ENCODE measurements at regions not wholly inside any gene's neighbourhood (a gene's known extent, or its start where the extent isn't known, plus 50 kb on each side); places are given as distances from the start of the nearest gene placed in this dataset.

DNA sequence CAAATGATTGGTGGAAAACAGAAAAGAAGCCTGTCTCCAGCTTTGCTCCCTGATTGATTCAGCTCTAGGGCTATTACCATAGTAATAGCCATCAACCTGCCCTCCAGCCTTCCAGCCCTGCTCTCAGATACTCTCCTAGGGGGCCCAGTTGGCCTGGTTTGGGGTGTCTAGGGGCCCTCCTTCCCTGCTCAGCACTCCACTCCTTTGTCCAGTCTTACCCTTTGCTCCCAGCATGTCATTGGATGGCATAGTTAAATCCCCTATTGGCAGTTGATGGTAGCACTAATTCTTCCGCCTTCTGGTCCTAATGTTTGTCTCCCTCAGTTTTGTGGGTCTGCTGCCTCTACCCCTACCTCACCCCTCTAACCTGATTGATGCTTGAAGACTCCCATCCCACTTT, 175.4 kb upstream of the PELI2 start:
- Mint-ChIP-seq H3K9me3 (no peaks in the 10 kb centered on the region), H3K4me3 (no peak overlapping the region), H3K4me1 (no peaks in the 10 kb centered on the region), H3K27ac (no peak overlapping the region), H3K36me3 (no peaks in the 10 kb centered on the region), H3K27me3 (no peaks in the 10 kb centered on the region)
- POLR2A ChIA-PET, result no interaction called here
- no peak for DNase-seq
- no peak for ATAC-seq (ENCODE audit: low read depth)

DNA sequence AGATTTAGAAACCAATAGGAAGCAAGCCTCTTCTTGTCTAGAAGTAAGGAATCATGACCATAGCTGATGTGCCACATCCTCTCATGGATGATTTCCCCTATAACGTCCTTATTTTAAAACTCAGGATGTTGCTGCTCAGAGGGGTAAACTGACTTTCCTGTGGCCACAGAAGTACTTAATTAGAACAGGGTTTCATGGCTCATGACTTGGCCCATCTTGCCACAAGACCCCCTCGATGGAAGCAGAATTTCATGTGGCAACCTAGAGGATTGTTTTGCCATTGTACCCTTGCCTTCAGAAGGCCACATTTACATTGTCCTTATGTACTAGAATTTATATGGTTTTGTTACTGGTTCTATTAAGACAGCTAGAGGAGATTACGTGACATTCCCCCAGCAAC, 173.5 kb upstream of the PELI2 start:
- Mint-ChIP-seq H3K27me3 (peaks cover 6% of the 10 kb centered on the region), H3K9me3 (no peaks in the 10 kb centered on the region), H3K36me3 (no peaks in the 10 kb centered on the region), H3K4me3 (no peak overlapping the region), H3K27ac (no peak overlapping the region), H3K4me1 (no peaks in the 10 kb centered on the region)
- ATAC-seq (ENCODE audit: low read depth), result no peak
- DNase-seq, result no peak
- POLR2A ChIA-PET, result no interaction called here

DNA sequence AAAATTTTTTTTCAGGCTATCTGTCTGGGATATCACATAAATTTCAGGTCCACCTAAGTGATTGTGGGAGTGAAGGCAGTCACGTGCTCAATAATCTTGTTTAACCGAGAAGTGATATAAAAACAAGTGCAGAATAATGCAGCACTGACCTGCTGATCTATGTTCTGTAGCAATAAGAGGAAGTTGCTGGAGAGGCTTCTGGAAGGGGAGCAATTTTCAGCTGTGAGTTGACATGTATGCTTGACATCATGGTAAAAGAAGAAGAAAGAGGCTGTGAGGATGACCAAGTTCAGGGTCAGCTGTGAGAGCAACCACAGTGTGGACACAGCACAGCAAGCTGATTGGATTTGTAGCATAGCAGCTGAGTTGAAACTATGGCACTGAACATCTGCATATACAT, 172.0 kb upstream of the PELI2 start:
- POLR2A ChIA-PET, result no interaction called here
- H3K4me3 Mint-ChIP-seq, result no peak overlapping the region
- no peaks in the 10 kb centered on the region for H3K36me3 Mint-ChIP-seq
- ATAC-seq (ENCODE audit: low read depth) (no peak), DNase-seq (no peak)
- H3K4me1 Mint-ChIP-seq, result no peaks in the 10 kb centered on the region
- H3K27ac Mint-ChIP-seq, result no peak overlapping the region
- no peaks in the 10 kb centered on the region for H3K9me3 Mint-ChIP-seq
- peaks cover 6% of the 10 kb centered on the region for H3K27me3 Mint-ChIP-seq

DNA sequence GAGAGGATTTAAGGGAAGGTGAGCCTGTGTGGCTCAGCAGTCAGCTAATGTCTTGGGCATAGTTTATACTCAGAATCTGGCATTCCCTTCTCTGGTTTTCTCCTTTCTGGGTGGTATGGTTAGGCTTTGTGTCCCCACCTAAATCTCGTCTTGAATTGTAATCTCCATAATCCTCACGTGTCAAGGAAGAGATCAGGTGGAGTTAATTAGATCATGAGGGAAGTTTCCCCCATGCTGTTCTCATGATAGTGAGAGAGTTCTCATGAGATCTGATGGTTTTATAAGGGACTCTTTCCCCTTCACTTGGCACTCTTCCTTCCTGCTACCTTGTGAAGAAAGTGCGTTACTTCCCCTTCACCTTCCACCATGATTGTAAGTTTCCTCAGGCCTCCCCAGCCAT, 169.8 kb upstream of the PELI2 start:
- no peak overlapping the region for H3K27ac Mint-ChIP-seq

DNA sequence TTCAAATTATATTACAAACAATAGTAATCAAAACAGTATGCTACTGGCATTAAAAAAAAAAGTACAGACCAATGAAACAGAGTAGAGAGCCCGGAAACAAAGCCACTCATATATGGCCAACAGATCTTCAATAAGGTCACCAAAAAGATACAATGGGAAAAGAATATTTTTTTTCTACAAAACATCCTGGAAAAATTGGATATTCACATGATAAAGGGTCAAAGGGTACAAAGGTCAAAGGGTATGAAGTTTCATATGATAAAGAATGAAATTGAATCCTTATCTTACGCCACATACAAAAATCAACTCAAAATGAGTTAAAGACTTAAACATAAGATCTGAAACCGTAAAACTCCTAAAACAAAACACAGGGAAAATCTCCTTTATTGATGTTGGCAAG, 168.5 kb upstream of the PELI2 start:
- no peak for DNase-seq
- H3K4me3 Mint-ChIP-seq, result no peak overlapping the region
- H3K4me1 Mint-ChIP-seq, result no peaks in the 10 kb centered on the region
- H3K36me3 Mint-ChIP-seq, result no peaks in the 10 kb centered on the region
- no peak for ATAC-seq (ENCODE audit: low read depth)
- H3K27ac Mint-ChIP-seq, result no peak overlapping the region
- POLR2A ChIA-PET, result no interaction called here
- H3K27me3 Mint-ChIP-seq, result peaks cover 9% of the 10 kb centered on the region
- no peaks in the 10 kb centered on the region for H3K9me3 Mint-ChIP-seq

More for the DNA sequence above, 169.8 kb upstream of the PELI2 start:
- Mint-ChIP-seq H3K36me3 (no peaks in the 10 kb centered on the region), H3K9me3 (no peaks in the 10 kb centered on the region), H3K4me3 (no peak overlapping the region), H3K4me1 (no peaks in the 10 kb centered on the region), H3K27me3 (peaks cover 6% of the 10 kb centered on the region)
- no peak for DNase-seq
- POLR2A ChIA-PET, result no interaction called here
- ATAC-seq (ENCODE audit: low read depth), result no peak

DNA sequence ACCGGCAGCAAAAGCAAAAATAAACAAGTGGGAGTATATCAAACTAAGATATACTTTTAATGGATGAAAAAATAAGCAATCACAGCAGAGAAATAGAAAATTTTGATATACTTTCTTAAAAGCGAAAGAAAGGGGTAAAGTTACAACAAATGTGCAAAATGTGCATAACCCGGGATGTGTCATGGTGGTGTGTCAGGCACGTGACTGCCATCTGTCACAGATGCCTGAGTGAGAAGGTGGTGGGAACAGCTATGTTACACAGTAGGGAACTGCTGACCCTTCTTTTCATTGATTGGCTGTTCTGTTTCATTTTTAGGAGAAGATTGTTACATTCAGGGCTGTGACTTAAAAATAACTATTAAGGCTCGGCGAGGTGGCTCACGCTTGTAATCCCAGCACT, 168.1 kb upstream of the PELI2 start:
- Mint-ChIP-seq H3K4me3 (no peak overlapping the region), H3K27ac (no peak overlapping the region), H3K4me1 (no peaks in the 10 kb centered on the region), H3K9me3 (no peaks in the 10 kb centered on the region), H3K27me3 (peaks cover 10% of the 10 kb centered on the region), H3K36me3 (no peaks in the 10 kb centered on the region)
- ATAC-seq (ENCODE audit: low read depth), result no peak
- no peak for DNase-seq
- POLR2A ChIA-PET, result no interaction called here

DNA sequence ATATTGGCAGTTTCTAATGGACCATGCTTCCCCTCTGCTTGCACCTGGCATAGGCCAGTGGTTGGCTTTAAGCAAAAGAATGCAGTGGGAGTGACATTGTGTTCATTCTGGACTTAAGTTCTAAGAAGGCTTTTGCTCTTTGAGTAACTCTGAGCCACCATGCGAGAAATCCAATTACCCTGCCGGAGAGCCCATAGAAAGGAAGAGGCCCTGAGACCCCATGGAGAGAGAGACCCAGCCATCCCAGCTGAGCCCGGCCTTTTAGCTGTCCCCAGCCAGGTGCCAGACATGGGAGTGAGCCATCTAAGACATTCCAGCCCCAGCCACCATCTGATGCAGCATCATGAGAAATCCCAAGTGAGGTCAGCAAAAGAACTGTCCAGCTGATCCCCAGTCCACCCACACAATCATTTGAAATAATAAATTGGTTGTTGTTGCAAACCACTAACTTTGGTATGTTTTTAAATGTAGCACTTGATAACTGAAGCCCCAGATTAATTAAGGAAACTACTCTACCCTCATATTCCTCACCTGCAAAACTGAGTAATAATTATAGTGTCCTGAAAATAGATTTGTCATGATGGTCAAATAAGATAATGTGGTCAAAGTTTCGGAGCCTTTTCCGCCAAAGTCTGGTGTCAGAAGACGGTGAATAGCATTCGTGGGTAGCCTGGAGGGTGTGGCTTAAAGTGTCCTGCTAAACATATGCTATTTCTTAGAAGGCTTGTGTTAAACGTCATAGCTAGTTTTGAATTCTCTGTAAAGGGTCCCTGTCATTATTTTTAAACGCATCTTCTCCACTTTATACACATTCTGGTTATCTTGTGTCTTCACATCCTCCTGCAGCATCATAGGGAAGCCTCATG, 166.6 kb upstream of the PELI2 start:
- no peak for DNase-seq
- Mint-ChIP-seq H3K36me3 (no peaks in the 10 kb centered on the region), H3K27me3 (peaks cover 14% of the 10 kb centered on the region), H3K4me3 (no peak overlapping the region), H3K4me1 (no peaks in the 10 kb centered on the region), H3K27ac (no peak overlapping the region), H3K9me3 (no peaks in the 10 kb centered on the region)
- POLR2A ChIA-PET, result no interaction called here
- no peak for ATAC-seq (ENCODE audit: low read depth)

DNA sequence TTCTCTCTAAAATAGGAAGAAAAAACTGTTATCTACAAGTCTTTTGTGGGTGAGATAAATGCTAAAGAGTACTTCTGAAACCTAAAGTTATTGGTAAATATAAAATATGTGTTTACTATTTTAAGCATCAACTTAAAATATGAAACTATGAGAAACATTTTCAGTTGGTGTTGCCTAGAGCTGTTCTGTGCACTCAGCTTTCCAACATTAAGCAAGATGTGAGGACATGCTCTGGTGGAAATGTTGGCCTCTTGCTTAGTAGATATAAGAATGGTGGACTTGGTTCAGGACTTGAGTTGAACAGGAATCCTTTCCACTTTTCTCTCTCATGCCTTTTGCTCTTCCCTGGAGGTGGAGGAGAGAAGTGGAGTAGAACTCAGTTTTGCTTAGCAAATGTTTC, 164.1 kb upstream of the PELI2 start:
- no peak for DNase-seq
- Mint-ChIP-seq H3K4me3 (no peak overlapping the region), H3K36me3 (no peaks in the 10 kb centered on the region), H3K27ac (no peak overlapping the region), H3K27me3 (peaks cover 19% of the 10 kb centered on the region), H3K4me1 (no peaks in the 10 kb centered on the region), H3K9me3 (no peaks in the 10 kb centered on the region)
- POLR2A ChIA-PET, result no interaction called here
- ATAC-seq (ENCODE audit: low read depth), result no peak

DNA sequence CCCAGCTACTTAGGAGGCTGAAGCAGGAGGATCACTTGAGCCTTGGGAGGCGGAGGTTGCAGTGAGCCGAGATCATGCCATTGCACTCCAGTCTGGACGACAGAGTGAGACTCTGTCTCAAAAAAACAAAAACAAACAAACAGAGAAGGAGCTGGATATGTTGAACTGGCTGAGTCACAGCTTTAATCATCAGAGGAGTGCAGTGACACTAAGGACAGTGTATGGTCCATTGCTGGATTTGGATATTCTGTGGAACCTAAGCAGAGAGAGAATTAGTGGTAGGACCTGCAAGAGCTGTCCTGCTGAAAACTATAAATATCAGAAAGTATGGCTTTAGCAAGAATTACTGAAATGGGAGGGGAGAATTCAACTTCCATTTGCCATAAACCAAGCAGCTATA, 163.0 kb upstream of the PELI2 start:
- no peaks in the 10 kb centered on the region for H3K4me1 Mint-ChIP-seq
- H3K4me3 Mint-ChIP-seq, result no peak overlapping the region
- H3K9me3 Mint-ChIP-seq, result no peaks in the 10 kb centered on the region

DNA sequence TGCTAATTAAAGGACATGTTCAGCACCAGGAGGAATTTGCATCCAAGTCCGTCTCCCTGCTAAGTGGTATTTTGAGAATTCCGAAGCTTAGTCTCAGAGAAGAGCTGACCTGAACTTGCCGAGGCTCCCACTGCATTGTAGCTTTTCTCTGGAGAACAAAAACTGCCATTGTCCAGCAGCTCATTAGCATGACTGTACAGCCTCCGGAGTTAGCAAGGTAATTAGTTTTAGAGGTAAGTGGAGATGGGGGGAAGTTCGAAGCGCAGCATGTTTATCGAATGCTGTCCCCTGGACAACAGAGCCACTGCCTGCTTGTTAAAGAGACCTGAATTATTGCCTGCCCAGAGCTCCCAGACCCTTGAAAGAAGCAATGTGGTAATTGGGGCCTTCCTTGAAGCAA, 160.3 kb upstream of the PELI2 start:
- H3K27me3 Mint-ChIP-seq, result peaks cover 32% of the 10 kb centered on the region
- H3K4me3 Mint-ChIP-seq, result no peak overlapping the region
- no peak for ATAC-seq (ENCODE audit: low read depth)
- no peaks in the 10 kb centered on the region for H3K4me1 Mint-ChIP-seq
- no peak overlapping the region for H3K27ac Mint-ChIP-seq
- no peak for DNase-seq
- H3K9me3 Mint-ChIP-seq, result no peaks in the 10 kb centered on the region
- no peaks in the 10 kb centered on the region for H3K36me3 Mint-ChIP-seq
- POLR2A ChIA-PET, result no interaction called here

More for the DNA sequence above, 163.0 kb upstream of the PELI2 start:
- DNase-seq (no peak), ATAC-seq (ENCODE audit: low read depth) (no peak)
- H3K36me3 Mint-ChIP-seq, result no peaks in the 10 kb centered on the region
- peaks cover 26% of the 10 kb centered on the region for H3K27me3 Mint-ChIP-seq
- POLR2A ChIA-PET, result no interaction called here
- H3K27ac Mint-ChIP-seq, result no peak overlapping the region

DNA sequence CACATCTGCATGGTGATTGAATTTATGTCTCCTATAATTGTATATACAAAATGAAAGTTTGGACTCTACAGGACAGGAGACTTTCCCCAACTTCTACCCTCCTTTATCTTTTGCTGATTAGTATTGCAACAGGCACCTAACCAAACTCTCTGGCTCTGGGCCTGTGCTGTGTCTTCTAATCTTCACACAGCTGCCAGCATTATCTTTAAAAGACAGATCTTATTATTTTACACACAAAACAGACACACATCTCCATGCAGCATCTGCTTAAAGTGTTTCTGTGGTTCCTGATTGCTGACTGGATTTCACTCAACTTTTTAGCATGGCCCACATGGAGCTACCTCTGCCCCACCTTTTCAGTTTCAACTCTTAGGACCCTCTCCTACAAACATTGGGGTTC, 154.9 kb upstream of the PELI2 start:
- Mint-ChIP-seq H3K9me3 (no peaks in the 10 kb centered on the region), H3K36me3 (no peaks in the 10 kb centered on the region), H3K27ac (no peak overlapping the region), H3K27me3 (peaks cover 17% of the 10 kb centered on the region), H3K4me3 (no peak overlapping the region), H3K4me1 (no peaks in the 10 kb centered on the region)
- ATAC-seq (ENCODE audit: low read depth) (no peak), DNase-seq (no peak)
- POLR2A ChIA-PET, result no interaction called here

DNA sequence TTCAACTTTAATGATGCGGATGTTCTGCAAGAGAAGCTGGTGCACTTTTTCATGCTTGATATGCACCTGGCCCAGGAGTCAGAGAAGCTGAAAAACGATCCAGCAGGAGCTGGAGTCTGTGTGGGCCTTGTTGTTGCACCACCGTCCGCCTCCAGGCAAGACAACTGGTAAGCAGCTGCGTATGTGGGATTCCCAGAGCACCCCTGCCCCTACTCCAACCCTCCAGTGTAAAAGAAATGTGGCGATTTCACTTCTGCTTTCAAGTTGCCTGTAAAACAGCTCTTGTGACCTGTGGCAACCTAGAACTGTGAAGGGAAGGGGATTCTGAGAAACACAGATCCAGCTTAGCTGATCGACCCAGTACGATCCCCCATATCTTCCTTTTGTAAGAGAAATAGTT, 154.1 kb upstream of the PELI2 start:
- POLR2A ChIA-PET, result no interaction called here
- Mint-ChIP-seq H3K4me3 (no peak overlapping the region), H3K4me1 (no peaks in the 10 kb centered on the region), H3K9me3 (no peaks in the 10 kb centered on the region), H3K36me3 (no peaks in the 10 kb centered on the region), H3K27ac (no peak overlapping the region), H3K27me3 (peaks cover 19% of the 10 kb centered on the region)
- ATAC-seq (ENCODE audit: low read depth), result no peak
- DNase-seq, result no peak

DNA sequence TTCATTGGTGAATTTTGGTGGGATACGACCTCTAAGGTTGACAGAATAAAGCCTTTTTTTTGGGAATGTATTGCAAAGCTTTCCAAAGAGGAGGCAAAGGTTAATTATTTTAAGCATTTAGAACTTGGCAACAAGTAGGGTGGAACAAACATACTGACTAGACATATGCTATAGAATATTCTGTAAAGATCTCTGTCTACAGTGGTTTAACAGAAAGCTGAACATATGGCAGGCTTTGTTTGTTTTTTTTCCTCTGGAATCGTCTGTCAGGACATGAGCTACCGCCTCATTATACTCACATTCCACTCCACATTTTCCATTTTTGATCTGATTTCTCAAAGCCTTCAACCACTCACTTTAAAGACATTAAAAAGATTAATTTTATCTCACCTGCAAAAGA, 153.4 kb upstream of the PELI2 start:
- peaks cover 13% of the 10 kb centered on the region for H3K27me3 Mint-ChIP-seq

DNA sequence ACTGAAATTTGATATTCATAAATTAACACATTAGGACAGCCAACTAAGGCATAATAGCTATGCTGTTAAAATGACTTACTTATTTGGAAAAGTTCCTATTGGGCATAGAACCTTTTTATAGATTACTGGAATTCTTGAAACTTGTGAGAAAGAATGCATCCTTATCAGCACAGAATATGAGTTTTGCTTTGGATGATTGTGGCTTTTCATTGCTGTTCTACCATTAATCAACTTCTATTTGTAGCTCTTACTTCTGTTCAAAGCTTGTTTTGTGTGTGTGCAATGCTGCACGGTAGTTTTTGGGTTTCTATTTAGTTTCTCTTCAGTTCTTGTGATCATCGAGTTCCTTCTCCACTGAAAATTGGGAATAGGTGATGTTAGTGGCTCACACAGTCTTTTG, 152.4 kb upstream of the PELI2 start:
- no peak overlapping the region for H3K27ac Mint-ChIP-seq
- H3K4me3 Mint-ChIP-seq, result no peak overlapping the region

More for the DNA sequence above, 153.4 kb upstream of the PELI2 start:
- Mint-ChIP-seq H3K4me3 (no peak overlapping the region), H3K36me3 (no peaks in the 10 kb centered on the region), H3K4me1 (no peaks in the 10 kb centered on the region), H3K9me3 (no peaks in the 10 kb centered on the region), H3K27ac (no peak overlapping the region)
- ATAC-seq (ENCODE audit: low read depth) (no peak), DNase-seq (no peak)
- POLR2A ChIA-PET, result no interaction called here

DNA sequence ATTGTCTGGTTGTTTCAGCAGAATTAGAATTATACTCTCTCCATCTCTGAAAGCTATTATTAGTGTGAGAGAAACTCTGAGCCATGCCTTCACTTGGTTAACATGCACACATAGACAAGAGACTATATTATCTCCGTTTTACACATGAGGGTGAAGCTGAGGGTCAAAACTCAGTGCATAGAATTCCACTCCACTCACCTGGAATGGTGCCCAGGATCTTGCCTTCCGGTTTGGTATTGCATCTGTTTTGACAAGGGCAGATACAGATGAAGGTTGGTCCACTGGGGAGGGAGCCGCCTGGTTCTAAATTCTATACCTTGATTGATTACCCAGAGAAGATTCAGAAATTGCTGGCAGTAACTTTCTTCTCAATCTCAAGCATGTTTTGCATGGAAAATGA, 149.5 kb upstream of the PELI2 start:
- H3K4me1 Mint-ChIP-seq, result no peaks in the 10 kb centered on the region
- peaks cover 3% of the 10 kb centered on the region for H3K27me3 Mint-ChIP-seq
- no peaks in the 10 kb centered on the region for H3K36me3 Mint-ChIP-seq
- H3K4me3 Mint-ChIP-seq, result no peak overlapping the region
- no peak overlapping the region for H3K27ac Mint-ChIP-seq
- no peak for ATAC-seq (ENCODE audit: low read depth)
- no peaks in the 10 kb centered on the region for H3K9me3 Mint-ChIP-seq
- POLR2A ChIA-PET, result no interaction called here
- DNase-seq, result no peak

More for the DNA sequence above, 152.4 kb upstream of the PELI2 start:
- peaks cover 6% of the 10 kb centered on the region for H3K27me3 Mint-ChIP-seq
- H3K36me3 Mint-ChIP-seq, result no peaks in the 10 kb centered on the region
- POLR2A ChIA-PET, result no interaction called here
- H3K4me1 Mint-ChIP-seq, result no peaks in the 10 kb centered on the region
- no peak for DNase-seq
- no peaks in the 10 kb centered on the region for H3K9me3 Mint-ChIP-seq
- ATAC-seq (ENCODE audit: low read depth), result no peak
